Nephron (organoid): ENCODE measurements at regions not wholly inside any gene's neighbourhood (a gene's known extent, or its start where the extent isn't known, plus 50 kb on each side); places are given as distances from the start of the nearest gene placed in this dataset.

Experiments used
- H3K27ac Mint-ChIP-seq, 3 experiments: 2 replicates each; pipeline ENCODE4 v1.8.0; 2020; ENCODE audit warnings: mixed read lengths in 3 of 3, mild to moderate bottlenecking in 2 of 3, moderate library complexity in 1 of 3
- H3K27me3 Mint-ChIP-seq: 2 replicates; pipeline ENCODE4 v1.8.0; 2021; ENCODE audit warnings: low read depth, mild to moderate bottlenecking, moderate library complexity, mixed read lengths
- H3K36me3 Mint-ChIP-seq: 2 replicates; pipeline ENCODE4 v1.8.0; 2020; ENCODE audit warnings: low read depth, mixed read lengths
- H3K4me1 Mint-ChIP-seq: 2 replicates; pipeline ENCODE4 v1.8.0; 2020; ENCODE audit warnings: mixed read lengths
- H3K4me3 Mint-ChIP-seq, 3 experiments: 2 replicates each; pipeline ENCODE4 v1.8.0; 2020; ENCODE audit warnings: mild to moderate bottlenecking in 3 of 3, mixed read lengths in 3 of 3, moderate library complexity in 2 of 3
- H3K9me3 Mint-ChIP-seq: 2 replicates; pipeline ENCODE4 v1.8.0; 2020; ENCODE audit warnings: mixed read lengths
- CTCF ChIP-seq, 3 experiments: fragments of 200-600 bp; sonication (generic); IDR thresholded peaks; one replicate each; pipeline ENCODE4 v1.5.0; 2021; ENCODE audit warnings: antibody characterized with exemption in 3 of 3; ENCODE audit not compliant: unreplicated experiment in 3 of 3

DNA sequence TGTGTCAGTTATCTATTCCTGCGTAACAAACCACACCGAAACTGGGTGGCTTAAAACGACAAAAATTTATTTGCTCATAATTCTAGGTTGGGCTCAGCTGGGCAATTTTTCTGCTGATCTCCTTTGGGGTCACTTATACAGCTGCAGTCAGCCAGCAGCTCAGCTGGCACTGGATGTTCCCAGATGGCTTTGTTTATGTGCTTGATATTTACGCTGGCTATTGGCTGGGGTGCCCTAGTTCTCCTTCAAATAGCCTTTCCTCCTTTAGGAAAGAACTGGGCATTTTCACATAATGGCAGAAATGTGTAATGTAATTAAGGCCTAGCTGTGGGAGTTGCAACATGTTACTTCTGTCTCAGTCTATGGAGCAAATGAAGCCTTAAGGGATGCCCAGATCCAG lies 142.2 kb downstream of the B3GNT2 start:
- Mint-ChIP-seq H3K27ac (peak overlapping the region in 1 of 3 experiments; percentile 48), H3K4me3 (no peak overlapping the region), H3K4me1 (no peaks in the 10 kb centered on the region), H3K36me3 (no peaks in the 10 kb centered on the region), H3K27me3 (no peaks in the 10 kb centered on the region), H3K9me3 (no peaks in the 10 kb centered on the region)
- no peak for TF ChIP-seq CTCF (IDR thresholded peaks at IDR 0.05; ENCODE audit: unreplicated experiment in 3 of 3)

DNA sequence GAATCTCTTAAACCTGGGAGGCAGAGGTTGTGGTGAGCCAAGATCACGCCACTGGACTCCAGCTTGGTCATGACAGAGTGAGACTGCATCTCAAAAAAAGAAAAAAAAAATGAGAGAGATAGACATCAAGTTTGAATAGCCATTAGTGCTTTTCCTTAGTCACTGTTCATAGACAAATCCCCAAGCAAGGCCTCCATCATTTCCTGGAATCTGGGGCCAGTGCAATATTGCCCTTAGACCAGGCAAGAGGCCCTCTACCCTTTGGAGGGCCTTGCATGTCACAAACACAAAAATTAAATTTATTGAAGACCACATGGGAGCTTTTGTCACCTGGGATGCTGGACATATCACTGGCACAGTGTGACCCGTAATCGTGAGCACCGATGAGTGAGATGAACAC lies 141.5 kb downstream of the B3GNT2 start:
- Mint-ChIP-seq H3K27ac (no peak overlapping the region), H3K27me3 (no peaks in the 10 kb centered on the region), H3K4me3 (no peak overlapping the region), H3K36me3 (no peaks in the 10 kb centered on the region), H3K9me3 (no peaks in the 10 kb centered on the region), H3K4me1 (no peaks in the 10 kb centered on the region)
- TF ChIP-seq CTCF (IDR thresholded peaks at IDR 0.05; ENCODE audit: unreplicated experiment in 3 of 3) = no peak

GRCh38 chr2:62335612-62336011 lies 139.7 kb downstream of the B3GNT2 start:
- Mint-ChIP-seq H3K27ac (peak overlapping the region in 2 of 3 experiments; percentile 17 to 49), H3K27me3 (no peaks in the 10 kb centered on the region), H3K36me3 (no peaks in the 10 kb centered on the region)

GRCh38 chr2:62334440-62335058 lies 138.6 kb downstream of the B3GNT2 start:
- Mint-ChIP-seq H3K27ac (peak overlapping the region in 2 of 3 experiments; percentile 7 to 17), H3K36me3 (no peaks in the 10 kb centered on the region), H3K9me3 (no peaks in the 10 kb centered on the region), H3K4me1 (no peaks in the 10 kb centered on the region), H3K4me3 (no peak overlapping the region), H3K27me3 (peaks cover 3% of the 10 kb centered on the region)
- no peak for TF ChIP-seq CTCF (IDR thresholded peaks at IDR 0.05; ENCODE audit: unreplicated experiment in 3 of 3)

More at GRCh38 chr2:62335612-62336011, 139.7 kb downstream of the B3GNT2 start:
- TF ChIP-seq CTCF (IDR thresholded peaks at IDR 0.05; ENCODE audit: unreplicated experiment in 3 of 3) = no peak
- H3K9me3 Mint-ChIP-seq = no peaks in the 10 kb centered on the region
- H3K4me1 Mint-ChIP-seq = no peaks in the 10 kb centered on the region
- no peak overlapping the region for H3K4me3 Mint-ChIP-seq

DNA sequence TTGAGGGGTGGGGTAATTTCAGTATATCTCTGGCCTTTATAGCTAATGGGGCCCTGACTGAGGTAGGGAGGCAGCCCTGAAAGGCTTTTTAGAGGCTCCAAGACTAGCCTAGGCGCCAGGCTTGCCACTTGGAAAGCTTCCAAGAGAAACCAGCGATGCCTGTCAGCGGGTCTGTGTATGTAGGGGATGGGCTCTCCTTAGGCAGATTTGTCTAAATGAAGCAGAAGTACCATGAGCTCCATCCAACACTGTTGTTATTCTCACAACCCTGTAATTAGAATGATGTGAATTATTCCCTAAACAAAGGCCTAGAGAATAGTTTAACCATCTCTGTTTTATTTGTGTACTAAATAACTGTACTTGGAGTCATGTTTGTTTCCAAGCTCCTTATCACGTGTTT lies 138.1 kb downstream of the B3GNT2 start:
- Mint-ChIP-seq H3K4me3 (no peak overlapping the region), H3K27me3 (peaks cover 3% of the 10 kb centered on the region), H3K27ac (no peak overlapping the region), H3K36me3 (no peaks in the 10 kb centered on the region), H3K4me1 (no peaks in the 10 kb centered on the region), H3K9me3 (no peaks in the 10 kb centered on the region)
- no peak for TF ChIP-seq CTCF (IDR thresholded peaks at IDR 0.05; ENCODE audit: unreplicated experiment in 3 of 3)

DNA sequence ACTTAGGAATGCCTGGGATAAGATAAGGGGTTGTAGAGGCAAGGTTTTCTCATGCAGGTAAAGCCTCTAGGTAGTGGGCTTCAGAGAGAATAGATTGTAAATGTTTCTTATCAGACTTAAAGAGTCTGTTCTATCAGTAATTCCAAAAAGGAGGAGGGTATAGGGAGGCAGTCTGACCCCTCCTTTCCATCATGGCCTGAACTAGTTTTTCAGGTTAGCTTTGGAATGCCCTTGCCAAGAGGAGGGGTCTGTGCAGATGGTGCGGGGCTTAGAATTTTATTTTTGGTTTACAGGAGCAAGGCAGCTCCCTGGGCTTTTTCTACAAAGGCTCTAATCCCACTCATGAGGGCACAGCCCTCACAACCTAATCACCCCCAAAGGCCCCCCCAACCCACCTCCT lies 135.0 kb downstream of the B3GNT2 start:
- Mint-ChIP-seq H3K4me3 (no peak overlapping the region), H3K27me3 (peaks cover 8% of the 10 kb centered on the region), H3K4me1 (no peaks in the 10 kb centered on the region), H3K9me3 (peaks cover 5% of the 10 kb centered on the region), H3K36me3 (no peaks in the 10 kb centered on the region), H3K27ac (no peak overlapping the region)
- TF ChIP-seq CTCF (IDR thresholded peaks at IDR 0.05; ENCODE audit: unreplicated experiment in 3 of 3) = no peak
